HL-60 (cell line): ENCODE measurements at regions not wholly inside any gene's neighbourhood (a gene's known extent, or its start where the extent isn't known, plus 50 kb on each side); places are given as distances from the start of the nearest gene placed in this dataset.

Experiments used
- DNase-seq, 2 experiments: peaks; one replicate each; pipeline ENCODE4 v3.0.0-alpha.2; 2010 to 2020; ENCODE audit warnings: low read depth in 1 of 2, low spot score in 1 of 2
- H3K27ac ChIP-seq: fragments of 250-450 bp; sonication (Bioruptor Pico); replicated peaks from 2 replicates; pipeline ENCODE4 v1.5.1; 2020; ENCODE audit warnings: mild to moderate bottlenecking, moderate library complexity
- H3K27me3 ChIP-seq: fragments of 250-450 bp; sonication (Bioruptor Pico); 2 replicates; pipeline ENCODE4 v1.5.1; 2021; ENCODE audit warnings: mild to moderate bottlenecking, moderate library complexity; ENCODE audit not compliant: insufficient read depth, poor library complexity, severe bottlenecking
- H3K4me3 ChIP-seq: replicated peaks from 2 replicates; pipeline ENCODE4 v1.5.1; 2011; ENCODE audit warnings: mild to moderate bottlenecking, control low read depth, low read length; ENCODE audit not compliant: insufficient read depth
- CTCF ChIP-seq: IDR thresholded peaks from one replicate; pipeline ENCODE4 v1.5.1; 2011; ENCODE audit warnings: low read length, control low read depth, inconsistent platforms; ENCODE audit not compliant: insufficient read depth
- GABPA ChIP-seq: IDR thresholded peaks from 2 replicates; pipeline ENCODE4 v1.6.1; 2012; ENCODE audit warnings: low read depth
- POLR2AphosphoS5 ChIP-seq: IDR thresholded peaks from 2 replicates; pipeline ENCODE4 v1.6.1; 2012; ENCODE audit warnings: low read depth
- REST ChIP-seq: IDR thresholded peaks from 2 replicates; pipeline ENCODE4 v1.6.1; 2012; ENCODE audit warnings: low read depth; ENCODE audit not compliant: insufficient replicate concordance
- SPI1 ChIP-seq: IDR thresholded peaks from 2 replicates; pipeline ENCODE4 v1.6.1; 2012; ENCODE audit warnings: low read depth, mild to moderate bottlenecking, borderline replicate concordance

GRCh38 chr12:115377230-115377629 lies 693.3 kb upstream of the TBX3 start:
- Histone ChIP-seq H3K27me3 (no peaks in the 10 kb centered on the region), H3K4me3 (no peak overlapping the region), H3K27ac (no peak overlapping the region)
- TF ChIP-seq GABPA: no peak
- TF ChIP-seq CTCF: no peak
- TF ChIP-seq REST: no peak
- TF ChIP-seq SPI1: no peak
- TF ChIP-seq POLR2AphosphoS5: no peak
- DNase-seq: no peak

- Histone ChIP-seq H3K4me3 (no peak overlapping the region), H3K27ac (no peak overlapping the region), H3K27me3 (peaks cover 2% of the 10 kb centered on the region)
- no peak for DNase-seq
- TF ChIP-seq GABPA (no peak), REST (no peak), POLR2AphosphoS5 (no peak), SPI1 (no peak), CTCF (no peak)
Observed at GRCh38 chr12:115375186-115375991, 691.4 kb upstream of the TBX3 start.

GRCh38 chr12:115374480-115375185 lies 690.7 kb upstream of the TBX3 start:
- no peak for DNase-seq
- peaks cover 2% of the 10 kb centered on the region for H3K27me3 ChIP-seq

More at GRCh38 chr12:115374480-115375185, 690.7 kb upstream of the TBX3 start:
- TF ChIP-seq CTCF (no peak), POLR2AphosphoS5 (no peak), GABPA (no peak), REST (no peak), SPI1 (no peak)
- Histone ChIP-seq H3K4me3 (no peak overlapping the region), H3K27ac (no peak overlapping the region)
